HCT116 (cell line): ENCODE measurements at regions not wholly inside any gene's neighbourhood (a gene's known extent, or its start where the extent isn't known, plus 50 kb on each side); places are given as distances from the start of the nearest gene placed in this dataset.

Source experiments
- EZH2 ChIP-seq: fragments of 200-600 bp; sonication (generic); IDR thresholded peaks from 2 replicates; pipeline ENCODE4 v1.6.1; 2017; ENCODE audit warnings: antibody characterized with exemption, mixed run types
- EZH2phosphoT487 ChIP-seq: fragments of 200-600 bp; IDR thresholded peaks from 2 replicates; pipeline ENCODE4 v1.6.1; 2018; ENCODE audit warnings: antibody characterized with exemption, borderline replicate concordance
- POLR2A ChIP-seq: IDR thresholded peaks from 2 replicates; pipeline ENCODE4 v1.7.0; 2011; ENCODE audit warnings: borderline replicate concordance; ENCODE audit not compliant: insufficient read depth, insufficient read length; ENCODE audit errors: extremely low read depth
- POLR2AphosphoS5 ChIP-seq: IDR thresholded peaks from 2 replicates; pipeline ENCODE4 v1.6.1; 2011; ENCODE audit warnings: mild to moderate bottlenecking, low read depth, low read length, moderate library complexity
- TCF7L2 ChIP-seq: IDR thresholded peaks from 2 replicates; pipeline ENCODE4 v1.7.0; 2011; ENCODE audit warnings: borderline replicate concordance, inconsistent platforms; ENCODE audit not compliant: insufficient read depth, insufficient read length; ENCODE audit errors: extremely low read depth
- ZNF274 ChIP-seq: fragments of 200-500 bp; sonication (Bioruptor generic); IDR thresholded peaks from 2 replicates; pipeline ENCODE4 v1.6.1; 2014; ENCODE audit warnings: mild to moderate bottlenecking, low read depth, low read length, inconsistent platforms
- TF ChIP-seq, protein P1 (sequence below), 3 experiments: fragments of 200-600 bp in 1 of 3; sonication (generic) in 1 of 3; IDR thresholded peaks in 2 of 3; conservative IDR thresholded peaks in 1 of 3; 2 replicates each; pipeline ENCODE4 v1.5.1; 2012 to 2017; ENCODE audit warnings: low read depth in 2 of 3, low read length in 2 of 3, antibody characterized with exemption in 1 of 3, borderline replicate concordance in 1 of 3, control low read depth in 1 of 3, mild to moderate bottlenecking in 1 of 3, mixed read lengths in 1 of 3, mixed run types in 1 of 3, moderate library complexity in 1 of 3; ENCODE audit not compliant: insufficient read depth in 1 of 3
- TF ChIP-seq, protein P2 (sequence below): IDR thresholded peaks from 2 replicates; pipeline ENCODE4 v1.6.1; 2012
- TF ChIP-seq, protein P3 (sequence below): IDR thresholded peaks from 2 replicates; pipeline ENCODE4 v1.6.1; 2011; ENCODE audit warnings: mild to moderate bottlenecking, low read length, moderate library complexity; ENCODE audit not compliant: insufficient replicate concordance; ENCODE audit errors: extremely low read depth

DNA sequence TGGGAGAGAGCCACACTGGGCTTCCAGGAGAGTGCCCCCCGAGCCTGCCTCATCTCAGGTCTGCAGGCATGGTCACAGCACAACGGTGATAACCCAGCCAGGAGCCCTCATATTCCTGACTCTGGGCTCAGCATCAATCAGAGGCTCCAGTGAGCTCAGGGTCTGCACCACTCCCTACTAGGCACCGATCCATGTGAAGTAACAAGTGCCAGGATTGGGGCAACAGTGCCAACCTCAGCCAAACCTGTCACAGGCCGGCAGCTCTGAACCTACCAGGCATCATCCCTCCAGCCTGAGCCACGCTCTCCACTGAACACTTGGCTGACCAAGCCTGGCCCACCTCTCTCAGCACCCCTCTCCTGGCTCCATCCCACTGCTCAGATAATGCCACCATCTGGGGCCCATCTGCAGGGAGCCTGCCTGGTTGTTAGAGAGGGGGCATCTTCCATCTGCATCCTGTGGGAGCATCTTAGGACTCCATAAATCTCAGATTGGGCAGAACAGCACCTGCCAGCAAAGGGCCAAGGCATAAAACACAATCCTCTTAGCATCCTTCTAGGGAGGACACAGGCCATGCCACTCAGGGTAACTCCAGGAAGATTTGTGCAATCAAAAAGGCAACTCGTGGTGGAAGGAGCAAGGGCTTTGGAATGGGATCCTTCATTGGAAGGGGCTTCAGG is 213.7 kb upstream of the CSF3R start:
- TF ChIP-seq POLR2A (no peak), POLR2AphosphoS5 (no peak), EZH2phosphoT487 (no peak), TCF7L2 (no peak), EZH2 (no peak), ZNF274 (no peak)
- TF ChIP-seq, protein P1, sequence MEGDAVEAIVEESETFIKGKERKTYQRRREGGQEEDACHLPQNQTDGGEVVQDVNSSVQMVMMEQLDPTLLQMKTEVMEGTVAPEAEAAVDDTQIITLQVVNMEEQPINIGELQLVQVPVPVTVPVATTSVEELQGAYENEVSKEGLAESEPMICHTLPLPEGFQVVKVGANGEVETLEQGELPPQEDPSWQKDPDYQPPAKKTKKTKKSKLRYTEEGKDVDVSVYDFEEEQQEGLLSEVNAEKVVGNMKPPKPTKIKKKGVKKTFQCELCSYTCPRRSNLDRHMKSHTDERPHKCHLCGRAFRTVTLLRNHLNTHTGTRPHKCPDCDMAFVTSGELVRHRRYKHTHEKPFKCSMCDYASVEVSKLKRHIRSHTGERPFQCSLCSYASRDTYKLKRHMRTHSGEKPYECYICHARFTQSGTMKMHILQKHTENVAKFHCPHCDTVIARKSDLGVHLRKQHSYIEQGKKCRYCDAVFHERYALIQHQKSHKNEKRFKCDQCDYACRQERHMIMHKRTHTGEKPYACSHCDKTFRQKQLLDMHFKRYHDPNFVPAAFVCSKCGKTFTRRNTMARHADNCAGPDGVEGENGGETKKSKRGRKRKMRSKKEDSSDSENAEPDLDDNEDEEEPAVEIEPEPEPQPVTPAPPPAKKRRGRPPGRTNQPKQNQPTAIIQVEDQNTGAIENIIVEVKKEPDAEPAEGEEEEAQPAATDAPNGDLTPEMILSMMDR (IDR thresholded peaks at IDR 0.05 in 2 of 3, conservative IDR thresholded peaks at IDR 0.05 in 1 of 3; ENCODE audit: borderline replicate concordance in 1 of 3, insufficient read depth in 1 of 3, low read depth in 2 of 3, low read length in 2 of 3): no peak
- TF ChIP-seq, protein P2, sequence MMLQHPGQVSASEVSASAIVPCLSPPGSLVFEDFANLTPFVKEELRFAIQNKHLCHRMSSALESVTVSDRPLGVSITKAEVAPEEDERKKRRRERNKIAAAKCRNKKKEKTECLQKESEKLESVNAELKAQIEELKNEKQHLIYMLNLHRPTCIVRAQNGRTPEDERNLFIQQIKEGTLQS: no peak
- TF ChIP-seq, protein P3, sequence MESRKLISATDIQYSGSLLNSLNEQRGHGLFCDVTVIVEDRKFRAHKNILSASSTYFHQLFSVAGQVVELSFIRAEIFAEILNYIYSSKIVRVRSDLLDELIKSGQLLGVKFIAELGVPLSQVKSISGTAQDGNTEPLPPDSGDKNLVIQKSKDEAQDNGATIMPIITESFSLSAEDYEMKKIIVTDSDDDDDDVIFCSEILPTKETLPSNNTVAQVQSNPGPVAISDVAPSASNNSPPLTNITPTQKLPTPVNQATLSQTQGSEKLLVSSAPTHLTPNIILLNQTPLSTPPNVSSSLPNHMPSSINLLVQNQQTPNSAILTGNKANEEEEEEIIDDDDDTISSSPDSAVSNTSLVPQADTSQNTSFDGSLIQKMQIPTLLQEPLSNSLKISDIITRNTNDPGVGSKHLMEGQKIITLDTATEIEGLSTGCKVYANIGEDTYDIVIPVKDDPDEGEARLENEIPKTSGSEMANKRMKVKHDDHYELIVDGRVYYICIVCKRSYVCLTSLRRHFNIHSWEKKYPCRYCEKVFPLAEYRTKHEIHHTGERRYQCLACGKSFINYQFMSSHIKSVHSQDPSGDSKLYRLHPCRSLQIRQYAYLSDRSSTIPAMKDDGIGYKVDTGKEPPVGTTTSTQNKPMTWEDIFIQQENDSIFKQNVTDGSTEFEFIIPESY: no peak
